ENCODE measurements at regions not wholly inside any gene's neighbourhood (a gene's known extent, or its start where the extent isn't known, plus 50 kb on each side); places are given as distances from the start of the nearest gene placed in this dataset.

DNA sequence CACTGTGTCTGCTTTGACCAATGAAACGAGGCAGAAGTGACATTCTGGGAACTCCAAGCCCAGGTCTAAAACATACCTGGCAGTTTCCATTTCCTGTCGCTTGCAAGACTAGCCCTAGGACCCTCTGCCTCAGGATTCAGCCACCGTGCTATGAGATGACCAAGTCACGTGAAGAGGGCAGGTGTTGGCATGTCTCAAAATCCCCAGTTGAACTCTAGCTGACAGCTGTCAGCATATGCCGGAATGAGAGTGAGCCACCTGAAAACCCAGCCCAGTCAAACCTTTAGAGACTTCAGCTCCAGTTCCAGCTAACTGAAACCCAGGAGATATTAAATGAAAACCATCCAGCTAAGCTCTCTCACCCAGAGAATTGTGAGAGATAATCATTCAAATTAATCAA, 89.9 kb upstream of the PPP1R3A start:
- H3K9me3 ChIP-seq (ENCODE audit: low read length), result no peaks in the 10 kb centered on the region
- H3K9ac ChIP-seq (ENCODE audit: low read length), result no peak overlapping the region
- no peak overlapping the region for H3K4me3 ChIP-seq (ENCODE audit: low read depth in 1 of 2, low read length in 2 of 2)
- H3K4me1 ChIP-seq (ENCODE audit: insufficient read depth, low read length), result no peaks in the 10 kb centered on the region
- H3K27ac ChIP-seq (ENCODE audit: low read depth, low read length), result no peak overlapping the region
- H3K36me3 ChIP-seq (ENCODE audit: insufficient read depth, low read length), result no peaks in the 10 kb centered on the region
- no peaks in the 10 kb centered on the region for H3K27me3 ChIP-seq (ENCODE audit: control insufficient read depth in 1 of 2, insufficient read depth in 2 of 2, low read length in 2 of 2)

DNA sequence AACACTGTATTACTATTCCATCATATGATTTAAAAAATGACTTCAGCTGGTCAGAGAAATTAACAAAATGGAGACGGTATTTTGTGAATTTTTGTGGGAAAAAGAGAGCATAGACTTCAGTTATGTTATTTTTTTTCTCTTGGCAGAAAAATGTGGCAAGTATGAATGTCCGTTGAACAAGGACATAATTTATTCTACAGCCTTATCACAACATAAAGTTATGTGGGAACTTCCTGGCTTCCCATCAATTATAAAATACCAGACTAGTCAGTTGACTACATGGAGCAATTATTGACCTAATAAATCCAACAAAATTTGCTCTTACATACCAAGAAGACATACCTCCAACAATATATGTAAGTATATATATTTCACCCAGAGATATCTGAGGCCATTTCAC, 88.6 kb upstream of the PPP1R3A start:
- no peaks in the 10 kb centered on the region for H3K36me3 ChIP-seq (ENCODE audit: insufficient read depth, low read length)
- no peak overlapping the region for H3K27ac ChIP-seq (ENCODE audit: low read depth, low read length)
- no peak overlapping the region for H3K9ac ChIP-seq (ENCODE audit: low read length)
- no peaks in the 10 kb centered on the region for H3K4me1 ChIP-seq (ENCODE audit: insufficient read depth, low read length)
- no peaks in the 10 kb centered on the region for H3K9me3 ChIP-seq (ENCODE audit: low read length)
- H3K27me3 ChIP-seq (ENCODE audit: control insufficient read depth in 1 of 2, insufficient read depth in 2 of 2, low read length in 2 of 2), result no peaks in the 10 kb centered on the region
- H3K4me3 ChIP-seq (ENCODE audit: low read depth in 1 of 2, low read length in 2 of 2), result no peak overlapping the region

DNA sequence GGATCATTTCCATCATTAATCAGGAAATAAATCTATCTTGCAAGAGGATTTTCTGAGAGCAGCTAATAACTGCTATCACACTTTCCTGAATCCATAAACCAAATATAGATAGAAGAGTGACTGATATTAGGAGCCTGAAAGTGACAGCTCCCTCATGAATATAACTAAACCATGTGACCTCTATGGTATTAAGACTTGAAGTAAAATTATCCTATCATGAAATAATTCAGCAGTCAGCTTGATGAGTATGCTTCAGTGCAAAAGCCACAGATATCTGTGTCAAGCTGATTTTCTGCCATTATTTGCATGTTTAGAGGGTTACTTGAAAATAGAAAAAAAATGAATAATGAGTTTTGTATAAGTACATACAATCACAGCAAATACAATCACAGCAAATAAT, 80.1 kb upstream of the PPP1R3A start:
- H3K27ac ChIP-seq (ENCODE audit: low read depth, low read length), result no peak overlapping the region
- H3K9ac ChIP-seq (ENCODE audit: low read length), result no peak overlapping the region
- H3K9me3 ChIP-seq (ENCODE audit: low read length), result no peaks in the 10 kb centered on the region
- H3K4me1 ChIP-seq (ENCODE audit: insufficient read depth, low read length), result no peaks in the 10 kb centered on the region
- H3K4me3 ChIP-seq (ENCODE audit: low read depth in 1 of 2, low read length in 2 of 2), result no peak overlapping the region
- no peaks in the 10 kb centered on the region for H3K27me3 ChIP-seq (ENCODE audit: control insufficient read depth in 1 of 2, insufficient read depth in 2 of 2, low read length in 2 of 2)
- H3K36me3 ChIP-seq (ENCODE audit: insufficient read depth, low read length), result no peaks in the 10 kb centered on the region

DNA sequence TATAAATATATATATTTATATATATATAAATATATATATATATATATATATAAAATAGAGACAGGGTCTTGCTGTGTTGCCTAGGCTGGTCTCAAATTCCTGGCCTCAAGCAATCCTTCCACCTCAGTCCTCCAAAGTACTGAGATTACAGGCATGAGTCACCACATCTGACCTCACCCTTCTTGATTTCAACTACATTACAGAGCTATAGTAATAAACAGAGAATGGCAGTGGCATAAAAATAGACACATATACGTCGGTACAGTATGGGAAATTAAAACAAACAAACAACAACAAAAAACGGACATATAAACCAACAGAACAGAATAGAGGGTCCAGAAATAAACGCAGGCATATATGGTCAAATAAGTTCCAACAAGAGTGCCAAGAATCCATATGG, 77.6 kb upstream of the PPP1R3A start:
- H3K4me1 ChIP-seq (ENCODE audit: insufficient read depth, low read length), result no peaks in the 10 kb centered on the region
- no peaks in the 10 kb centered on the region for H3K9me3 ChIP-seq (ENCODE audit: low read length)
- H3K36me3 ChIP-seq (ENCODE audit: insufficient read depth, low read length), result no peaks in the 10 kb centered on the region
- H3K27me3 ChIP-seq (ENCODE audit: control insufficient read depth in 1 of 2, insufficient read depth in 2 of 2, low read length in 2 of 2), result no peaks in the 10 kb centered on the region
- H3K27ac ChIP-seq (ENCODE audit: low read depth, low read length), result no peak overlapping the region
- no peak overlapping the region for H3K9ac ChIP-seq (ENCODE audit: low read length)
- H3K4me3 ChIP-seq (ENCODE audit: low read depth in 1 of 2, low read length in 2 of 2), result no peak overlapping the region

DNA sequence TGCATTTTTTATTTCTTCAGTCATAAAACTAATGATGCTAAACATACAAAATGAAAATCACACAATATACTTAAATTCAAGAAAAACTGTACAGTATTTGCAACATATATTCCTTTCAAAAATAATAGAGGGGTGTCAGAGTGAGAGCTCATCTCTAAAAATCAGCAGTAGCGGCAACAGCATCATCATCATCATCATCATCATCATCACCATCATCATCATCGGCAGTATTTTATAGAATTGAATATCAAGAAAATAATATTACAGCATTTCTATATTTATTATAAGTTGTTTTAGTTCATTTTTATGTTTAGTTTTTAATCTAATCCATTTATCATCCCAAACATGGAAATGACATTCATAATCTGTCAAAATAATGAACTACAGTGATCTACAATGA, 67.4 kb upstream of the PPP1R3A start:
- no peak overlapping the region for H3K27ac ChIP-seq (ENCODE audit: low read depth, low read length)
- H3K4me1 ChIP-seq (ENCODE audit: insufficient read depth, low read length), result no peaks in the 10 kb centered on the region
- no peak overlapping the region for H3K4me3 ChIP-seq (ENCODE audit: low read depth in 1 of 2, low read length in 2 of 2)
- no peak overlapping the region for H3K9ac ChIP-seq (ENCODE audit: low read length)
- no peaks in the 10 kb centered on the region for H3K27me3 ChIP-seq (ENCODE audit: control insufficient read depth in 1 of 2, insufficient read depth in 2 of 2, low read length in 2 of 2)
- no peaks in the 10 kb centered on the region for H3K36me3 ChIP-seq (ENCODE audit: insufficient read depth, low read length)
- H3K9me3 ChIP-seq (ENCODE audit: low read length), result no peaks in the 10 kb centered on the region

DNA sequence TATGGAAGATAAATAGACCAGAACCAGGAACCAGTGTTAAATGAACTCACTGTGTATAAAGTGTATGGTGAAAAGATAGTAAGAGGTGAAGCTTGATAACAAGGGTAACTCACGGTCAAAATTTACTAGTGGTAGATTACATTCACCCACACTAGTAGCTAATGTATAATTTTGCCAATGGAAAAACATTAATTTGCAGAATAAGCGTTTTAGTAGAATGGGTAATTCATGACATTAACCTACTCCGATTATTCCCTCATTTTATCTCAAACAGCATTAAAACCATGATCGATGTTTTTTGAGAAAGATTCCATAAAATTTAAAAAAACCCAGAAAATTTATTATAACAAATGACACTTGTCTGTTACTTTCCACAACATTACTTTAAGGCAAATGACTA, 57.7 kb upstream of the PPP1R3A start:
- Histone ChIP-seq H3K4me1 (ENCODE audit: insufficient read depth, low read length) (no peaks in the 10 kb centered on the region), H3K36me3 (ENCODE audit: insufficient read depth, low read length) (no peaks in the 10 kb centered on the region), H3K9ac (ENCODE audit: low read length) (no peak overlapping the region), H3K4me3 (ENCODE audit: low read depth in 1 of 2, low read length in 2 of 2) (no peak overlapping the region), H3K27ac (ENCODE audit: low read depth, low read length) (no peak overlapping the region), H3K9me3 (ENCODE audit: low read length) (no peaks in the 10 kb centered on the region), H3K27me3 (ENCODE audit: control insufficient read depth in 1 of 2, insufficient read depth in 2 of 2, low read length in 2 of 2) (no peaks in the 10 kb centered on the region)

DNA sequence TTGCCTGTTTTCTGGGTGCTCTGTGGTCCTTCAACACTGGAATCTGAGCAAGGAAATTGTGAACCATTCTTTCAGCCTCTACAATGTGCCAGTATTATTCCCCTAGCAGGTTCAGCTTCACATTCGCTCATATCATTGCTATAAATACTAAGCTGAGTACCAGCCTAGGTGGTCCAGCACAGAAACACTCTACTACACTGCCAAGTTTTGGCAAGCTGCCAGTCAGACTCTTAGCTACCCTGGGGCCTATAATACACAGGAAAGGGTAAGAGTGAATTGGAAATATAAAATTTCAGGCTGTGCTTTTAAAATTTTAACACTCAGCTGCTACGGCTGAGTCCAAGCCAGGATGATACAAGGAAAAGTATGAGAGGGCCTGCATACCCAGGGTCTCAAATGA, 49.9 kb upstream of the PPP1R3A start:
- no peaks in the 10 kb centered on the region for H3K27me3 ChIP-seq (ENCODE audit: control insufficient read depth in 1 of 2, insufficient read depth in 2 of 2, low read length in 2 of 2)
- no peak overlapping the region for H3K27ac ChIP-seq (ENCODE audit: low read depth, low read length)
- H3K4me1 ChIP-seq (ENCODE audit: insufficient read depth, low read length), result no peaks in the 10 kb centered on the region

More for the DNA sequence above, 49.9 kb upstream of the PPP1R3A start:
- Histone ChIP-seq H3K9ac (ENCODE audit: low read length) (no peak overlapping the region), H3K9me3 (ENCODE audit: low read length) (no peaks in the 10 kb centered on the region), H3K4me3 (ENCODE audit: low read depth in 1 of 2, low read length in 2 of 2) (no peak overlapping the region), H3K36me3 (ENCODE audit: insufficient read depth, low read length) (no peaks in the 10 kb centered on the region)

Data from muscle layer of colon (tissue), 2 donors.